Tibial nerve (tissue), 4 donors: ENCODE measurements at regions not wholly inside any gene's neighbourhood (a gene's known extent, or its start where the extent isn't known, plus 50 kb on each side); places are given as distances from the start of the nearest gene placed in this dataset.
"Not testable (repeated sequence)": the region's sequence is repeated elsewhere in the genome, so short reads cannot be mapped to it uniquely, and the experiment has no call there.

ENCODE experiments used
- DNase-seq, 2 donors: peaks; one replicate each; pipeline ENCODE4 v3.0.0-alpha.2; 2019; ENCODE audit warnings: low spot score in 2 of 2
- H3K27ac ChIP-seq, 4 donors: fragments of 200-600 bp; sonication (generic) in 3 of 4; one replicate each; pipeline ENCODE4 v1.5.1; 2017 to 2019; ENCODE audit warnings: mild to moderate bottlenecking in 1 of 4
- H3K27me3 ChIP-seq, 2 donors: fragments of 200-600 bp; sonication (generic) in 1 of 2; one replicate each; pipeline versions ENCODE4 v1.5.1 to v1.6.0; 2017 to 2019
- H3K36me3 ChIP-seq, 3 donors: fragments of 200-600 bp; sonication (generic); one replicate each; pipeline ENCODE4 v1.5.1; 2018 to 2019
- H3K4me1 ChIP-seq, 4 donors: fragments of 200-600 bp; sonication (generic) in 3 of 4; one replicate each; pipeline ENCODE4 v1.5.1; 2017 to 2019
- H3K4me3 ChIP-seq, 4 donors: fragments of 200-600 bp; sonication (generic) in 3 of 4; one replicate each; pipeline ENCODE4 v1.5.1; 2017 to 2019; ENCODE audit warnings: mild to moderate bottlenecking in 1 of 4, moderate library complexity in 1 of 4
- H3K9me3 ChIP-seq, 4 donors: fragments of 200-600 bp; sonication (generic) in 3 of 4; one replicate each; pipeline ENCODE4 v1.5.1; 2017 to 2019
- EP300 ChIP-seq, 2 donors: sonication (generic); formaldehyde crosslinking; IDR thresholded peaks; one replicate each; pipeline ENCODE4 v1.6.1; 2017; ENCODE audit warnings: antibody characterized with exemption in 2 of 2, mild to moderate bottlenecking in 1 of 2
- POLR2A ChIP-seq, 2 donors: fragments of 450-650 bp; IDR thresholded peaks; one replicate each; pipeline ENCODE4 v1.6.1; 2017; ENCODE audit warnings: antibody characterized with exemption in 2 of 2, mild to moderate bottlenecking in 2 of 2, moderate library complexity in 2 of 2
- WGBS, 2 donors: methylation state at CpG; one replicate each; pipeline ENCODE4 v1.1.5; 2018; 5-methylcytosine and 5-hydroxymethylcytosine counted together
- TF ChIP-seq, protein P1 (sequence below), 5 experiments: fragments of 200-600 bp in 3 of 5; fragments of 450-650 bp in 2 of 5; sonication (generic) in 3 of 5; IDR thresholded peaks; one replicate each; pipeline ENCODE4 v1.5.1; 2016 to 2019; ENCODE audit warnings: antibody characterized with exemption in 5 of 5, mild to moderate bottlenecking in 3 of 5, moderate library complexity in 2 of 5

DNA sequence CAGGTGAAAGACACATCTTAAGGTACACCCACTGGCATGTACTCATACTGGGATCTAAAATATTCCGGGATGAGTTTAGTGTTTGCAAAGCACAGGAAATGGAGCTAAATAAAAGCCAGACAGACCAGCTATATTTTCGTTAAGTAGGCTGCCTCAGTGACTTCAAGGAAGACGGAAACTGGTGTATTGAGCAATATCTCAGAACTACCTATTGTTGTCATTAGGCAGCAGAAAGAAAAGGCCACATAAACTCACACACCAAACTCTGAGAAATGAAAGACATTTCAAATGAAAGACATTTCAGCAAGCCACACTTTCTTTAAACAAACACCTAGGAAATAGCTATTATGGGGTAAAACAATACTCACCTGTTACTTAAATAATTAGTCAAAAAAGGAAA is 761.7 kb upstream of the SEMA6D start:
- 76 to 78% methylated on average over 3 of the region's 3 CpGs for WGBS, 2 donors
- Histone ChIP-seq H3K27me3 (no peaks in the 10 kb centered on the region), H3K9me3 (no peaks in the 10 kb centered on the region), H3K4me1 (no peaks in the 10 kb centered on the region), H3K36me3 (no peaks in the 10 kb centered on the region), H3K27ac (no peak overlapping the region), H3K4me3 (no peak overlapping the region)
- DNase-seq = no peak
- TF ChIP-seq, protein P1, sequence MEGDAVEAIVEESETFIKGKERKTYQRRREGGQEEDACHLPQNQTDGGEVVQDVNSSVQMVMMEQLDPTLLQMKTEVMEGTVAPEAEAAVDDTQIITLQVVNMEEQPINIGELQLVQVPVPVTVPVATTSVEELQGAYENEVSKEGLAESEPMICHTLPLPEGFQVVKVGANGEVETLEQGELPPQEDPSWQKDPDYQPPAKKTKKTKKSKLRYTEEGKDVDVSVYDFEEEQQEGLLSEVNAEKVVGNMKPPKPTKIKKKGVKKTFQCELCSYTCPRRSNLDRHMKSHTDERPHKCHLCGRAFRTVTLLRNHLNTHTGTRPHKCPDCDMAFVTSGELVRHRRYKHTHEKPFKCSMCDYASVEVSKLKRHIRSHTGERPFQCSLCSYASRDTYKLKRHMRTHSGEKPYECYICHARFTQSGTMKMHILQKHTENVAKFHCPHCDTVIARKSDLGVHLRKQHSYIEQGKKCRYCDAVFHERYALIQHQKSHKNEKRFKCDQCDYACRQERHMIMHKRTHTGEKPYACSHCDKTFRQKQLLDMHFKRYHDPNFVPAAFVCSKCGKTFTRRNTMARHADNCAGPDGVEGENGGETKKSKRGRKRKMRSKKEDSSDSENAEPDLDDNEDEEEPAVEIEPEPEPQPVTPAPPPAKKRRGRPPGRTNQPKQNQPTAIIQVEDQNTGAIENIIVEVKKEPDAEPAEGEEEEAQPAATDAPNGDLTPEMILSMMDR (IDR thresholded peaks at IDR 0.05) = no peak
- no peak for TF ChIP-seq EP300 (IDR thresholded peaks at IDR 0.05)
- TF ChIP-seq POLR2A (IDR thresholded peaks at IDR 0.05) = no peak

DNA sequence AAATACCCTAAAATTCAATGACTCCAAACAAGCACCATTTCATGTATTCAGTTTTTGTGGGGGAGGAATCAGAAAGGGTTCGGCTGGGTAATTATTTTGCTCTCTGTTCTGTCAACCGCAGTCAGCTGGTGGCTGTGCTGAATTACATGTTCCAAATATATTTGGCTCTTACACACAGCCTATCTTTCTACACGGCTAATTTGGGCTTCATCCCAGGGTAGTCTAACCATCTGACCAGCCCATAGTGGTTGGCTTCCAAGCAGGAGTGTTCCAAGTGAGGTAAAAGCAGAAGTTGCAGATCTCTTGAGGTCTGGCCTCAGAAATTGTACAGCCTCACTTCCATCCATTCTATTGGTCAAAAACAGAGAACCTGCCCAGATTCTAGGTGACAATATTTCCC is 760.8 kb upstream of the SEMA6D start:
- Histone ChIP-seq H3K27ac (no peak overlapping the region), H3K4me1 (no peaks in the 10 kb centered on the region), H3K27me3 (no peaks in the 10 kb centered on the region), H3K36me3 (no peaks in the 10 kb centered on the region), H3K9me3 (no peaks in the 10 kb centered on the region), H3K4me3 (no peak overlapping the region)
- WGBS, 2 donors = 65 to 68% methylated on average over 3 of the region's 3 CpGs
- DNase-seq = no peak
- TF ChIP-seq POLR2A (IDR thresholded peaks at IDR 0.05) (no peak), EP300 (IDR thresholded peaks at IDR 0.05) (no peak)
- TF ChIP-seq, protein P1 (IDR thresholded peaks at IDR 0.05) = no peak

DNA sequence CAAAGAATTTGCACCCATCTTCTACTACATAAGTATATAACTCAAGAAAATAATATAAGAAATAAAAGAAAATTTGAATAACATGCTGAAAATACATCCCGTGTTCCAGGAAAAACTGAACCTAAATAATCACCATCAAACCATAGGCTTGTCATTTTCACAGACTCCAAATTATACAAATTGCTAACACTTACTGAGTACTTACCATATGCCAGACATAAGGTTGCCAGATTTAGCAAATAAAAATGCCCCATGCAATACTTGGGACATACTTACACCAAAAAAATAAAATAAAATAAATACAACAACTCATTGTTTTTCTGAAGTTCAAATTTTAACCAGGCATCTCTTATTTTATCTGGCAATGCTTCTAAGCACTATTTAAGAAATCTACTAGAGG is 760.4 kb upstream of the SEMA6D start:
- Histone ChIP-seq H3K9me3 (no peaks in the 10 kb centered on the region), H3K27ac (no peak overlapping the region), H3K27me3 (no peaks in the 10 kb centered on the region), H3K4me1 (no peaks in the 10 kb centered on the region), H3K36me3 (no peaks in the 10 kb centered on the region), H3K4me3 (no peak overlapping the region)
- DNase-seq = no peak
- WGBS, 2 donors = 77 to 86% methylated on average over 1 of the region's 1 CpG
- no peak for TF ChIP-seq EP300 (IDR thresholded peaks at IDR 0.05)
- no peak for TF ChIP-seq POLR2A (IDR thresholded peaks at IDR 0.05)
- TF ChIP-seq, protein P1 (IDR thresholded peaks at IDR 0.05) = no peak

DNA sequence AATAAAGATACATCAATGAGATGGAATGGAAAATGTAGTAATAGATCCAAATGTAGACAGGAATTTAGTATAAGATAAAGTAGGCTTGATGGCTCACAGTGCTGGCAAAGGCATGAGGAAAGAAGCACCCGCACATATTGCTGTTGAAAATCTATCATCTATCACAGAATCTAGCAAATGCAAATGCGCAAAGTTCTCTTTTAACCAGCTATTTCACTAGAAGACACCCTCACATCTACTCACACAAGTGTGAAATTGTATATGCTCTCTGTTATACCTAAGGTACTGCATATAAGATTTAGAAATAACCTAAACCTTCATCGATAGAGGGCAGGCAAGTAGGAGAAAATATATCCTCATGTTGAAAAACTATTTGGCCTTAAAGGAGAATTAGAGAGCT is 756.7 kb upstream of the SEMA6D start:
- Histone ChIP-seq H3K27me3 (no peaks in the 10 kb centered on the region), H3K27ac (no peak overlapping the region), H3K4me3 (no peak overlapping the region), H3K4me1 (no peaks in the 10 kb centered on the region), H3K36me3 (no peaks in the 10 kb centered on the region), H3K9me3 (peaks cover 0 to 3% (median 0%) of the 10 kb centered on the region in 4 donors)
- WGBS, 2 donors = 92 to 93% methylated on average over 3 of the region's 3 CpGs
- TF ChIP-seq EP300 (IDR thresholded peaks at IDR 0.05) (no peak), POLR2A (IDR thresholded peaks at IDR 0.05) (no peak)
- TF ChIP-seq, protein P1 (IDR thresholded peaks at IDR 0.05) = no peak
- DNase-seq = no peak

DNA sequence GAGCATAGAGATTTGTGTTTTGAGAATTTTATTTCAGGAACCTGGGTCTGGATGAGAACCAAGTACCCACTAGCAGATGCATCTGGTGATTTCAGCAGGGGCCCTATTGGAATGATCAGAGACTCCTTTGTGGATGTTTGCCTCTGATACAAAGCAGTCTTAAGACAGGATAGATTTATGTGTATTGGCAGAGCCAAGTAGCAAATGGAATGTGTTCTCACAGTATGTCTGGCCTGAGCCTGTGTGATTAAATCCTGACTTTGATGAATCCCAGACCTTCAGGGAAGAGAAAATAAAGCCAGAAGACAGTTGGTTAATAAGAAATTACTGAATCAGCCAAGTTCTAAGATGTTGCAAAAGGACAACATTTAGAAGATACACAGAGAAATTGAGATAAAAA is 755.5 kb upstream of the SEMA6D start:
- no peaks in the 10 kb centered on the region for H3K4me1 ChIP-seq
- H3K4me3 ChIP-seq = no peak overlapping the region
- no peak for DNase-seq
- no peaks in the 10 kb centered on the region for H3K36me3 ChIP-seq
- peaks cover 0 to 3% (median 0%) of the 10 kb centered on the region in 4 donors for H3K9me3 ChIP-seq
- H3K27ac ChIP-seq = no peak overlapping the region
- no peak for TF ChIP-seq EP300 (IDR thresholded peaks at IDR 0.05)
- TF ChIP-seq POLR2A (IDR thresholded peaks at IDR 0.05) = no peak
- TF ChIP-seq, protein P1 (IDR thresholded peaks at IDR 0.05) = no peak
- H3K27me3 ChIP-seq = no peaks in the 10 kb centered on the region

DNA sequence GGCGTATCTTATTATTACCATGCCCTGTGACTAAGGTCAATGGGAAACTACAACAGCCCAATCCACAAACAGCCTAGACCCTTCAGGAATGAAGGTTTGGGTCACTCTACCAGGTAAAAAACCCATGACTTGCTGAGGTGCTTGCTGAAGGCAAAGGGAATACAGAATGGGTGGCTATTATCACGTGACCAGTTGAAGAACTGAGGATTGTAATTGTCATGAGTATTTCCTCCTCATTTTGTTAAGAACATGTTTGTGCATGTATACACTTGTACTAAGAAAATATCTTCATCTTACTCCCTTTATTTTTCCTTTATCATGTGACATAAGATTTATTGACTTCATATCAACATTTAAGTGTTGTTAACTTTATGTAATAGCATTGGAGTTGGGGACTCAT is 729.2 kb upstream of the SEMA6D start:
- H3K9me3 ChIP-seq = peaks cover 0 to 54% (median 2%) of the 10 kb centered on the region in 4 donors
- 84 to 89% methylated on average over 2 of the region's 2 CpGs for WGBS, 2 donors
- H3K36me3 ChIP-seq, H3K4me1 ChIP-seq, H3K27me3 ChIP-seq, H3K27ac ChIP-seq, H3K4me3 ChIP-seq, DNase-seq: not testable (repeated sequence)
